ENCODE measurements at regions not wholly inside any gene's neighbourhood (a gene's known extent, or its start where the extent isn't known, plus 50 kb on each side); places are given as distances from the start of the nearest gene placed in this dataset.

DNA sequence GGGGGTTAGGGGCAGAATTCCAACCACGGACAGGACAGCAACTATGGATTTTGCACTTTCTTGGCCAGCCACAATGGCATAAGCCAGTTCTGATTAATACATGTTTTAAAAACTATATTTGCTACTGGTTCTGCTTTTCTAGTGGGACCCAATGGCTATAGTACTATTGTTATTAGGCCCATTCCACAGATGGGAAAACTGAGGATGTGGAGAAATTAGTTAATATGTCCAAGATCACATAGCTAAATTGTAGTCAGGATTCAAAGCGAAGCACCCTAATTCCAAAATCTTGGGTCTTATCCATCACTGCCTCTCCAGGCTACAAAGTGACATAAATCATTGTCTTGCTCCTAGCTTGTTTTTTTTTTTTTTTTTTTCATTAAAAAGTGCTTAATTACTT, 133.9 kb downstream of the PJA2 start:
- Histone ChIP-seq H3K27ac (ENCODE audit: low read depth, low read length) (no peak overlapping the region), H3K9ac (replicated peaks in 1 of 4; ENCODE audit: extremely low read depth in 1 of 4, low read depth in 3 of 4, low read length in 3 of 4) (no peak overlapping the region), H3K14ac (ENCODE audit: insufficient read length) (no peak overlapping the region), H3K18ac (ENCODE audit: extremely low read depth, low read length) (no peak overlapping the region), H2BK120ac (replicated peaks; ENCODE audit: low read depth, low read length) (no peak overlapping the region), H4K20me1 (replicated peaks in 1 of 2; ENCODE audit: control insufficient read depth in 1 of 2, insufficient read depth in 2 of 2, low read length in 2 of 2) (no peaks in the 10 kb centered on the region), H4K5ac (ENCODE audit: insufficient read length, low read depth, low read length) (no peak overlapping the region), H3K4ac (replicated peaks; ENCODE audit: insufficient read length, low read depth, low read length) (no peak overlapping the region), H2BK20ac (ENCODE audit: low read length) (no peak overlapping the region), H2AK5ac (ENCODE audit: low read depth, low read length) (no peak overlapping the region), H3K23me2 (ENCODE audit: low read depth, low read length) (no peaks in the 10 kb centered on the region), H3K27me3 (replicated peaks in 1 of 4; ENCODE audit: control insufficient read depth in 3 of 4, extremely low read depth in 1 of 4, insufficient read depth in 3 of 4, low read length in 3 of 4) (no peaks in the 10 kb centered on the region), H4K91ac (replicated peaks; ENCODE audit: insufficient read length, low read length) (no peak overlapping the region), H3K56ac (replicated peaks; ENCODE audit: insufficient read length, low read depth, low read length) (no peak overlapping the region), H2BK12ac (ENCODE audit: low read depth, low read length) (no peak overlapping the region), H3K4me3 (ENCODE audit: extremely low read depth in 1 of 4, insufficient read depth in 2 of 4, low read depth in 3 of 4, low read length in 4 of 4) (no peak overlapping the region), H3K79me2 (ENCODE audit: control insufficient read depth in 1 of 2, insufficient read depth in 2 of 2, low read length in 2 of 2) (no peaks in the 10 kb centered on the region), H4K8ac (ENCODE audit: extremely low read depth, insufficient read depth, low read length) (no peak overlapping the region), H2BK15ac (ENCODE audit: low read length) (no peak overlapping the region), H2AFZ (ENCODE audit: low read length) (no peak overlapping the region), H3K9me3 (ENCODE audit: insufficient read depth in 2 of 2, low read depth in 1 of 2, low read length in 1 of 2) (no peaks in the 10 kb centered on the region), H3K36me3 (ENCODE audit: control insufficient read depth in 2 of 4, insufficient read depth in 4 of 4, low read length in 3 of 4) (no peaks in the 10 kb centered on the region), H2BK5ac (ENCODE audit: low read depth, low read length) (no peak overlapping the region), H3K4me2 (ENCODE audit: insufficient read depth in 1 of 2, low read depth in 2 of 2, low read length in 2 of 2) (no peak overlapping the region), H3K4me1 (replicated peaks in 1 of 4; ENCODE audit: control insufficient read depth in 3 of 4, insufficient read depth in 4 of 4, low read length in 3 of 4) (no peaks in the 10 kb centered on the region), H3K79me1 (ENCODE audit: low read depth, low read length) (no peaks in the 10 kb centered on the region), H3K23ac (ENCODE audit: insufficient read length) (no peak overlapping the region)
- FAIRE-seq (no peak), DNase-seq (ENCODE audit: low read depth in 1 of 2, low spot score in 2 of 2) (no peak)
- 85% methylated on average over 2 of the region's 2 CpGs; no CpG with 5 or more reads in 1 of the 2 experiments for WGBS, 2 experiments (ENCODE audit: extremely low coverage in 1 of 2, insufficient coverage in 1 of 2, insufficient read length in 1 of 2, insufficient replicate concordance in 2 of 2, low coverage in 1 of 2, low lambda C conversion rate in 2 of 2, missing lambda C conversion rate in 1 of 2)
- TF ChIP-seq TCF12 (IDR thresholded peaks at IDR 0.05; ENCODE audit: low read depth, low read length): no peak
- TF ChIP-seq, protein P1, sequence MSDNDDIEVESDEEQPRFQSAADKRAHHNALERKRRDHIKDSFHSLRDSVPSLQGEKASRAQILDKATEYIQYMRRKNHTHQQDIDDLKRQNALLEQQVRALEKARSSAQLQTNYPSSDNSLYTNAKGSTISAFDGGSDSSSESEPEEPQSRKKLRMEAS (IDR thresholded peaks at IDR 0.05): no peak
- TF ChIP-seq TAF1 (IDR thresholded peaks at IDR 0.05; ENCODE audit: low read depth, low read length): no peak
- TF ChIP-seq POLR2AphosphoS5 (IDR thresholded peaks at IDR 0.05; ENCODE audit: low read depth, low read length): no peak
- no peak for TF ChIP-seq JUN (IDR thresholded peaks at IDR 0.05; ENCODE audit: low read depth, low read length)
- no peak for TF ChIP-seq ATF2 (IDR thresholded peaks at IDR 0.05; ENCODE audit: low read length)
- TF ChIP-seq SP1 (IDR thresholded peaks at IDR 0.05; ENCODE audit: low read depth, low read length): no peak
- no peak for TF ChIP-seq SIX5 (IDR thresholded peaks at IDR 0.05; ENCODE audit: low read depth, low read length)
- TF ChIP-seq KDM1A (IDR thresholded peaks at IDR 0.05; ENCODE audit: borderline replicate concordance, low read length): no peak
- TF ChIP-seq HDAC2 (IDR thresholded peaks at IDR 0.05; ENCODE audit: borderline replicate concordance in 1 of 2, low read depth in 2 of 2, low read length in 2 of 2): no peak
- no peak for TF ChIP-seq POLR2A (IDR thresholded peaks at IDR 0.05; ENCODE audit: control extremely low read depth in 1 of 2, low read depth in 2 of 2, low read length in 2 of 2)
- TF ChIP-seq ASH2L (IDR thresholded peaks at IDR 0.05; ENCODE audit: low read length): no peak
- TF ChIP-seq PHF8 (conservative IDR thresholded peaks at IDR 0.05; ENCODE audit: low read depth, low read length): no peak
- TF ChIP-seq TAF7 (optimal IDR thresholded peaks at IDR 0.05; ENCODE audit: borderline replicate concordance, low read depth, low read length): no peak
- no peak for TF ChIP-seq SP4 (IDR thresholded peaks at IDR 0.05; ENCODE audit: low read length)
- CTCF ChIA-PET (ENCODE audit: partially characterized antibody): no interaction called here
- POLR2A ChIA-PET (ENCODE audit: partially characterized antibody): no interaction called here
